Parathyroid adenoma (tissue), 2 donors: ENCODE measurements at regions not wholly inside any gene's neighbourhood (a gene's known extent, or its start where the extent isn't known, plus 50 kb on each side); places are given as distances from the start of the nearest gene placed in this dataset.

Experiments used
- H2AFZ ChIP-seq: fragments of 300-600 bp; sonication (generic); one replicate; pipeline ENCODE4 v1.7.0; 2017; ENCODE audit warnings: antibody characterized with exemption, mild to moderate bottlenecking
- H3K27ac ChIP-seq: fragments of 300-600 bp; sonication (generic); one replicate; pipeline ENCODE4 v1.7.0; 2017
- H3K27me3 ChIP-seq: fragments of 300-600 bp; sonication (generic); one replicate; pipeline ENCODE4 v1.7.0; 2017; ENCODE audit warnings: low read length; ENCODE audit not compliant: control insufficient read depth, insufficient read depth
- H3K36me3 ChIP-seq: fragments of 300-600 bp; sonication (generic); one replicate; pipeline ENCODE4 v1.7.0; 2017; ENCODE audit warnings: low read length; ENCODE audit not compliant: control insufficient read depth, insufficient read depth
- H3K4me1 ChIP-seq: fragments of 300-600 bp; sonication (generic); one replicate; pipeline ENCODE4 v1.7.0; 2017; ENCODE audit warnings: control low read depth
- H3K4me2 ChIP-seq: fragments of 300-600 bp; sonication (generic); one replicate; pipeline ENCODE4 v1.7.0; 2017; ENCODE audit warnings: low read length
- H3K4me3 ChIP-seq: fragments of 300-600 bp; sonication (generic); one replicate; pipeline ENCODE4 v1.7.0; 2017; ENCODE audit warnings: low read depth, low read length
- H3K79me2 ChIP-seq: fragments of 300-600 bp; sonication (generic); one replicate; pipeline ENCODE4 v1.7.0; 2017; ENCODE audit warnings: control low read depth
- H3K9ac ChIP-seq: fragments of 300-600 bp; sonication (generic); one replicate; pipeline ENCODE4 v1.7.0; 2017; ENCODE audit warnings: mild to moderate bottlenecking
- H3K9me3 ChIP-seq: fragments of 300-600 bp; sonication (generic); one replicate; pipeline ENCODE4 v1.7.0; 2017; ENCODE audit warnings: low read length; ENCODE audit not compliant: control insufficient read depth
- CTCF ChIP-seq: fragments of 300-600 bp; sonication (generic); IDR thresholded peaks from one replicate; pipeline ENCODE4 v1.7.0; 2017; ENCODE audit warnings: antibody characterized with exemption, mild to moderate bottlenecking
- donor health status: primary hyperparathyroidism.

GRCh38 chr13:47841151-47841550 is 159.9 kb downstream of the SUCLA2 start:
- Histone ChIP-seq H3K36me3 (no peaks in the 10 kb centered on the region), H3K27me3 (no peaks in the 10 kb centered on the region), H2AFZ (no peak overlapping the region), H3K79me2 (no peaks in the 10 kb centered on the region), H3K4me3 (no peak overlapping the region), H3K27ac (no peak overlapping the region), H3K9me3 (no peaks in the 10 kb centered on the region), H3K4me1 (no peaks in the 10 kb centered on the region), H3K9ac (no peak overlapping the region), H3K4me2 (no peak overlapping the region)
- TF ChIP-seq CTCF = no peak

- Histone ChIP-seq H3K27ac (no peak overlapping the region), H3K9me3 (no peaks in the 10 kb centered on the region), H3K4me3 (no peak overlapping the region), H3K36me3 (no peaks in the 10 kb centered on the region), H3K79me2 (no peaks in the 10 kb centered on the region), H3K27me3 (no peaks in the 10 kb centered on the region), H3K4me1 (no peaks in the 10 kb centered on the region), H3K9ac (no peak overlapping the region), H2AFZ (no peak overlapping the region), H3K4me2 (no peak overlapping the region)
- no peak for TF ChIP-seq CTCF
Measured at GRCh38 chr13:47837906-47838305, 163.2 kb downstream of the SUCLA2 start.

GRCh38 chr13:47837104-47837880 is 163.8 kb downstream of the SUCLA2 start:
- Histone ChIP-seq H3K4me1 (no peaks in the 10 kb centered on the region), H3K4me3 (no peak overlapping the region), H3K9ac (no peak overlapping the region), H3K79me2 (no peaks in the 10 kb centered on the region), H3K4me2 (no peak overlapping the region), H3K36me3 (no peaks in the 10 kb centered on the region), H2AFZ (no peak overlapping the region), H3K27me3 (no peaks in the 10 kb centered on the region), H3K9me3 (no peaks in the 10 kb centered on the region), H3K27ac (no peak overlapping the region)
- TF ChIP-seq CTCF = no peak

GRCh38 chr13:47835470-47836228 is 165.4 kb downstream of the SUCLA2 start:
- Histone ChIP-seq H2AFZ (no peak overlapping the region), H3K27me3 (no peaks in the 10 kb centered on the region), H3K79me2 (no peaks in the 10 kb centered on the region), H3K9me3 (no peaks in the 10 kb centered on the region), H3K27ac (no peak overlapping the region), H3K4me1 (no peaks in the 10 kb centered on the region), H3K9ac (no peak overlapping the region), H3K36me3 (no peaks in the 10 kb centered on the region), H3K4me3 (no peak overlapping the region), H3K4me2 (no peak overlapping the region)
- TF ChIP-seq CTCF = no peak
